22Rv1 (cell line): ENCODE measurements at regions not wholly inside any gene's neighbourhood (a gene's known extent, or its start where the extent isn't known, plus 50 kb on each side); places are given as distances from the start of the nearest gene placed in this dataset.

ENCODE experiments used
- ZFX ChIP-seq: fragments of 450-650 bp; IDR thresholded peaks from 2 replicates; pipeline ENCODE4 v1.6.1; 2017; ENCODE audit warnings: antibody characterized with exemption, borderline replicate concordance
- TF ChIP-seq, protein P1 (sequence below): fragments of 450-650 bp; IDR thresholded peaks from 2 replicates; pipeline ENCODE4 v1.5.1; 2017; ENCODE audit warnings: mild to moderate bottlenecking

DNA sequence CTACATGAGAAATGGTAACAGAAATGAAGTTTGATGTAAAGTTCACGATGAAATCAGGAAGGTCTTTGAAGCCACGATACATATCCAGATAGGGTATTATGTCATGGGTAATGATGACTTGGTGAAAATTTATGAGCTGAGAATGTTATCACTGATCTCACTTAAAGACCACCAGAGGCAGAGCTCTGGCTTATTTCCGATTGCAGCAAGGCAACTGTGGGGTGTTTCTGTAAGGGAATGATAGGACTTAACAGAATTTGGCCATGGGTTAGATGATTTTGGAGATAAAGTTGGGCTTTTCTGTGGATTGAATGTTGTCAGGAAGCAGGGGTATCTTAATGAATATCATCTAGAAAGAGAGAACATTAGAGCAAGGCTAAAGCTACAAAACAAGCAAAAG, 508.4 kb downstream of the HDGFL1 start:
- TF ChIP-seq, protein P1, sequence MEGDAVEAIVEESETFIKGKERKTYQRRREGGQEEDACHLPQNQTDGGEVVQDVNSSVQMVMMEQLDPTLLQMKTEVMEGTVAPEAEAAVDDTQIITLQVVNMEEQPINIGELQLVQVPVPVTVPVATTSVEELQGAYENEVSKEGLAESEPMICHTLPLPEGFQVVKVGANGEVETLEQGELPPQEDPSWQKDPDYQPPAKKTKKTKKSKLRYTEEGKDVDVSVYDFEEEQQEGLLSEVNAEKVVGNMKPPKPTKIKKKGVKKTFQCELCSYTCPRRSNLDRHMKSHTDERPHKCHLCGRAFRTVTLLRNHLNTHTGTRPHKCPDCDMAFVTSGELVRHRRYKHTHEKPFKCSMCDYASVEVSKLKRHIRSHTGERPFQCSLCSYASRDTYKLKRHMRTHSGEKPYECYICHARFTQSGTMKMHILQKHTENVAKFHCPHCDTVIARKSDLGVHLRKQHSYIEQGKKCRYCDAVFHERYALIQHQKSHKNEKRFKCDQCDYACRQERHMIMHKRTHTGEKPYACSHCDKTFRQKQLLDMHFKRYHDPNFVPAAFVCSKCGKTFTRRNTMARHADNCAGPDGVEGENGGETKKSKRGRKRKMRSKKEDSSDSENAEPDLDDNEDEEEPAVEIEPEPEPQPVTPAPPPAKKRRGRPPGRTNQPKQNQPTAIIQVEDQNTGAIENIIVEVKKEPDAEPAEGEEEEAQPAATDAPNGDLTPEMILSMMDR, result no peak
- TF ChIP-seq ZFX, result no peak
